Upper lobe of right lung (tissue), 1 donor: ENCODE measurements at regions not wholly inside any gene's neighbourhood (a gene's known extent, or its start where the extent isn't known, plus 50 kb on each side); places are given as distances from the start of the nearest gene placed in this dataset.
A peak's percentile ranks its signal among the peaks of the same experiment; 100 is the strongest.
"Not testable (repeated sequence)": the region's sequence is repeated elsewhere in the genome, so short reads cannot be mapped to it uniquely, and the experiment has no call there.

Experiments
- ATAC-seq: fragments of 200-7000 bp; cut with Tn5 transposase; one replicate; pipeline ENCODE4 v1.9.1; 2020; ENCODE audit warnings: mild to moderate bottlenecking, moderate library complexity
- DNase-seq: peaks from one replicate; pipeline ENCODE4 v3.0.0-alpha.2; 2020
- H3K27ac ChIP-seq: fragments of 200-600 bp; one replicate; pipeline ENCODE4 v1.8.0; 2022
- H3K27me3 ChIP-seq: fragments of 200-600 bp; one replicate; pipeline ENCODE4 v1.8.0; 2022; ENCODE audit warnings: mild to moderate bottlenecking
- H3K36me3 ChIP-seq: fragments of 200-600 bp; one replicate; pipeline ENCODE4 v1.8.0; 2022
- H3K4me1 ChIP-seq: fragments of 200-600 bp; one replicate; pipeline ENCODE4 v1.8.0; 2022
- H3K4me3 ChIP-seq: fragments of 200-600 bp; one replicate; pipeline ENCODE4 v1.8.0; 2022; ENCODE audit warnings: mild to moderate bottlenecking
- H3K9me3 ChIP-seq: fragments of 200-600 bp; one replicate; pipeline ENCODE4 v1.8.0; 2022
- intact Hi-C: fragments of 100-400 bp; cut with DNase I; formaldehyde crosslinking; loops from one replicate; pipeline ENCODE4 v1.11.0; 2022
- TF ChIP-seq, protein P1 (sequence below): fragments of 200-600 bp; IDR thresholded peaks from one replicate; pipeline ENCODE4 v1.8.0; 2022; ENCODE audit warnings: antibody characterized with exemption
- donor health status: DM: no; HTN: yes; CAD: no; lungs with severe emphysema.

DNA sequence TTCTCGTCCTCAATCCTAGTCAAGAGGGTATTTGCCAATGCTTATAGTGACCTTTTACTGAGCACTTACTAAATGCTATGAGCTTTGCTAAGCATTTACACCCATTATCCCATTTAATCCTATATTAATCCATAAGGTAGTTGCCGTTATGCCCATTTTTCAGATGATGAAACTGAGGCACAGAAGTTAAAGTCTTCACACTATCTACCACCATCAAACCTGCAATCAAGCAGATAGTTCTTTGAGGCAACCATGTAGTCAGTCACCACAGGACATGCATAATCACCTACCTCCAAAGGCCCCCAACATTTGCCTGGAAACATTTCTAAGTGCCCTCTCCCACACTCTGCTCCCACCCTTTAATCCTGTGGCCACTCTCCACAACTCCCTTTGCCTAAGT is 149.6 kb downstream of the LY86 start:
- TF ChIP-seq, protein P1, sequence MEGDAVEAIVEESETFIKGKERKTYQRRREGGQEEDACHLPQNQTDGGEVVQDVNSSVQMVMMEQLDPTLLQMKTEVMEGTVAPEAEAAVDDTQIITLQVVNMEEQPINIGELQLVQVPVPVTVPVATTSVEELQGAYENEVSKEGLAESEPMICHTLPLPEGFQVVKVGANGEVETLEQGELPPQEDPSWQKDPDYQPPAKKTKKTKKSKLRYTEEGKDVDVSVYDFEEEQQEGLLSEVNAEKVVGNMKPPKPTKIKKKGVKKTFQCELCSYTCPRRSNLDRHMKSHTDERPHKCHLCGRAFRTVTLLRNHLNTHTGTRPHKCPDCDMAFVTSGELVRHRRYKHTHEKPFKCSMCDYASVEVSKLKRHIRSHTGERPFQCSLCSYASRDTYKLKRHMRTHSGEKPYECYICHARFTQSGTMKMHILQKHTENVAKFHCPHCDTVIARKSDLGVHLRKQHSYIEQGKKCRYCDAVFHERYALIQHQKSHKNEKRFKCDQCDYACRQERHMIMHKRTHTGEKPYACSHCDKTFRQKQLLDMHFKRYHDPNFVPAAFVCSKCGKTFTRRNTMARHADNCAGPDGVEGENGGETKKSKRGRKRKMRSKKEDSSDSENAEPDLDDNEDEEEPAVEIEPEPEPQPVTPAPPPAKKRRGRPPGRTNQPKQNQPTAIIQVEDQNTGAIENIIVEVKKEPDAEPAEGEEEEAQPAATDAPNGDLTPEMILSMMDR: no peak
- ATAC-seq (no peak), DNase-seq (no peak)
- Histone ChIP-seq H3K4me1 (no peaks in the 10 kb centered on the region), H3K36me3 (no peaks in the 10 kb centered on the region), H3K27me3 (no peaks in the 10 kb centered on the region), H3K9me3 (no peaks in the 10 kb centered on the region), H3K4me3 (no peak overlapping the region), H3K27ac (no peak overlapping the region)
- intact Hi-C loops: no loop called here

DNA sequence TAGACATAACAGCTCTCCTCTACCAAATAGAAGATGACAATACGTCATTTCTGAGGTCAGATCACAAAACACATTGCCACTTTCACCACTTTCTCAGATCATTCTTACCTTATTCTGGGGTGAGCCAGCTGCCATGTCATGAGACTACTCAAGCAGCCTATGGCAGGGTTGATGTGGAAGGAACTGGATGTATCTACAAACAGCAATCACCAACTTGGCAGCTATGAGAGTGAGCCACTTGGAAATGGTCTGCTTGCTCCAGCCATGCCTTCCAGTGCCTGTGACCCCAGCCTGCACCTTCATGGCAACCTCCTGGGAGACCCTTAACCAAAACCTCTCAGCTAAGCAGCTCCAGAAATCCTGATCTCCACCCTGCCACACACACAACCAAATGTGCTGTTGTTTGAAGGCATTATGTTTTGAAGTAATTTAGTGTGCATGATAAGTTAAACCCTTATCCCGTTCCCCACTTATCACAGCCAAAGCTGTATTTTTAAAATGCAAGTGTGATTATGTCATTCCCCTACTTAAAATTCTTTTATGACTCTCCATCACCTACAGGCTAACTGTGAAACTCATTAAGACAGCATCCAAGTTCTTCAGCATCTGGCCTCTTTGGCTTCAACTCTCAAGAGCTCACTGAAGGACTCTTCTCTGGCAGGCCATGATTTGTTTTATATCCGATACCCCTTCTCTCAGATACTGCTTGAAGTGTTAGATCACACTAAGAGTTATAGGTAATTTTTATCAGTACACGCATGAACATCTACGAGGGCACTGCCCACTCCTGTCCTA is 150.6 kb downstream of the LY86 start:
- TF ChIP-seq, protein P1: no peak
- Histone ChIP-seq H3K27ac (no peak overlapping the region), H3K27me3 (no peaks in the 10 kb centered on the region), H3K9me3 (no peaks in the 10 kb centered on the region), H3K4me1 (no peaks in the 10 kb centered on the region), H3K36me3 (no peaks in the 10 kb centered on the region), H3K4me3 (no peak overlapping the region)
- DNase-seq (no peak), ATAC-seq (peak; percentile 43)
- intact Hi-C loops: no loop called here

DNA sequence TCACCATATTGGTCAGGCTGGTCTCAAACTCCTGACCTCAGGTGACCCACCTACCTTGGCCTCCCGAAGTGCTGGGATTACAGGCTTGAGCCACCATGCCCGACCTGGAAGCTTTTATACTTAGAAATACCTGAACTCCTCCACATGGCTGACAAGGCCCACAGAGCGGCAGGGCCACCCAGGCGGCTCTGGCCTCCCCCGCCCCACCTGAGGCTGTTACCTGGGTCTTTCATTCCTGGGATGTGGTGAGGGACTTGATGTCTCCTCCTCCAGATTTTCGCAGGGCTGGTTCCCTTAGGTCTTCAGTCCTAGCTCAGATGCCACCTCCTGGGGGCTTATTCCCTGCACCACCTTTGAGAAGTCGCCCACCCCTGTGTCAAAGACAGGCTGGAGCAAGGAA is 152.1 kb downstream of the LY86 start:
- DNase-seq: no peak
- Histone ChIP-seq H3K36me3 (no peaks in the 10 kb centered on the region), H3K4me3 (no peak overlapping the region), H3K27me3 (no peaks in the 10 kb centered on the region), H3K4me1 (no peaks in the 10 kb centered on the region), H3K9me3 (no peaks in the 10 kb centered on the region), H3K27ac (no peak overlapping the region)
- TF ChIP-seq, protein P1: no peak
- intact Hi-C loops: no loop called here
- no peak for ATAC-seq

DNA sequence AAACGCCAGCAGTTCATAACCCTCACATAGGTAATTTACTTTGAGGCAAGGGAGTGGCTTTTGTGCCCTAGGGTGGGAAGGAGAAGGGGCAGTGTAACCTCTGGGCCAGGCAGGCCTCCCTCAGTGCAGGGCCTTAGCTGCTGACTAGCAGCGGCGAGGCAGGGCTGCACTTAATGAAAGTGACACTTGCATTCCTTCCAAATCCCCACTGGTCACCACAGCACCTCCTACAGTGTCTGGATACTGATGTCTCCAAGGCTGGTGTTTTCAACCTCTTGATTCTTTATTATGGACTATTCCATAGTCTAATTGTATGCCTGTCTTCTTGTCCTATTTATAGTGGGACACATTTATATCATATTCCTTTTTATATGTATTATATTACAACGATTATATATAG is 152.7 kb downstream of the LY86 start:
- H3K27me3 ChIP-seq: no peaks in the 10 kb centered on the region
- ATAC-seq (peak; percentile 47), DNase-seq (no peak)
- no peaks in the 10 kb centered on the region for H3K36me3 ChIP-seq
- H3K4me3 ChIP-seq: no peak overlapping the region
- H3K4me1 ChIP-seq: no peaks in the 10 kb centered on the region
- H3K27ac ChIP-seq: no peak overlapping the region
- intact Hi-C loops: no loop called here
- TF ChIP-seq, protein P1: no peak
- H3K9me3 ChIP-seq: no peaks in the 10 kb centered on the region

DNA sequence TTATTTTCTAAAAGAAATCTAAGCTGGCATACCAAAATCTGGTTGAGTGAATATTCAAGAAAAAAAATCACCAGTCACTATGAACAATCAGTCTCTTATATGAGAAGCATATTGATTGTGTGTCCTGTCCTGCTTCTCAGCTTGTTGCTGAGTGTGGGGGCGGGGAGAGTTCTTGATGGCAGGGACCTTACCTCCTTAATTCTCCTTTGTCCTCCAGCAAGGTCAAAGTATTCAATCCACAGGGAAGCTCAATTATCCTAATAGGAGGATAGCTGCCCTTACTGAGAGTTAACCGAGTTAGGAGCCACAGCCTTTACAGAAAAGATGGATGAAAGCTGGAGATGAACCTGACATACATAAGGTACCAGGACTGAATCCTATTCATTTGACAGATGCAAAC is 154.0 kb downstream of the LY86 start:
- H3K4me3 ChIP-seq: no peak overlapping the region
- no peaks in the 10 kb centered on the region for H3K4me1 ChIP-seq
- H3K27me3 ChIP-seq: no peaks in the 10 kb centered on the region
- intact Hi-C loops: no loop called here
- H3K27ac ChIP-seq: no peak overlapping the region
- ATAC-seq: no peak
- TF ChIP-seq, protein P1: no peak
- DNase-seq: no peak
- no peaks in the 10 kb centered on the region for H3K9me3 ChIP-seq
- no peaks in the 10 kb centered on the region for H3K36me3 ChIP-seq

DNA sequence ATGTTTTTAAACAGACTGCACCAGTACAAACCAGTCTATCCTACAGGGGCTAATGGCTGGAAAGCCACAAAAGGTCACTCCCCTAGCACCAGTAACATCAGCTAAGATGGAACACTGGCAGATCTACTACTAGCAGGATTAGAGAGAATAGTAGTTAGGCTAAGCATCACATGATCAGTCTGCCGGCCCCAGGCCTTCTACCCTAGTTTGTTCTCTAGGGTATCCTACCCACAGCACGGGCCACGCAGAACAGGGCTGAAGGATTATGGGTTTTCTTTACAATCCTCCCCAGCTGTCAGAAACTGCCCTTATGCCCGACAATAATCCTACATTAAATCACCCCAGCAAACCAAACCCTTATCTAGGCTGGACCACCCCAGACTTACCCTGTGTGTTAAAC is 156.0 kb downstream of the LY86 start:
- no peak overlapping the region for H3K4me3 ChIP-seq
- H3K36me3 ChIP-seq: no peaks in the 10 kb centered on the region
- TF ChIP-seq, protein P1: no peak
- ATAC-seq (no peak), DNase-seq (no peak)
- intact Hi-C loops: no loop called here
- no peaks in the 10 kb centered on the region for H3K27me3 ChIP-seq
- H3K4me1 ChIP-seq: peaks cover 11% of the 10 kb centered on the region
- H3K27ac ChIP-seq: no peak overlapping the region
- H3K9me3 ChIP-seq: no peaks in the 10 kb centered on the region

DNA sequence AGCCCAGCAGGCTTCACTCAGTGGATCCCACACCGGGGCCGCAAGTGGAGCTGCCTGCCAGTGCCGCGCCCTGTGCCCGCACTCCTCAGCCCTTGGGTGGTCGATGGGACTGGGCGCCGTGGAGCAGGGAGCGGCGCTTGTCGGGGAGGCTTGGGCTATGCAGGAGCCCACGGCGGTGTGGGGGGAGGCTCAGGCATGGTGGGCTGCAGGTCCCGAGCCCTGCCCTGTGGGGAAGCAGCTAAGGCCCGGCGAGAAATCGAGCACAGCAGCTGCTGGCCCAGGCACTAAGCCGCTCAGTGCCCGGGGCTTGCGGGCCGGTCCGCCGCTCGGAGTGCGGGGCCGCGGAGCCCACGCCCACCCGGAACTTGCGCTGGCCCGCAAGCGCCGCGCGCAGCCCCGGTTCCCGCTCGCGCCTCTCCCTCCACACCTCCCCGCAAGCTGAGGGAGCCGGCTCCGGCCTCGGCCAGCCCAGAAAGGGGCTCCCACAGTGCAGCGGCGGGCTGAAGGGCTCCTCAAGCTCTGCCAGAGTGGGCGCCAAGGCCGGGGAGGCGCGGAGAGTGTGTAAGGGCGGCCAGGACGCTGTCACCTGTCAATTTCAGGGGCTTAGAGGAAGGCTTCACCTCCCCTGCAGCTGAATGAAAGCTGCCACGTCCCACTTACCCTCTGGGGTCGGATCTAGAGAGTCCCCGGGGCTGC is 157.3 kb downstream of the LY86 start:
- H3K4me3 ChIP-seq, H3K27ac ChIP-seq, H3K36me3 ChIP-seq, DNase-seq, ATAC-seq, H3K9me3 ChIP-seq, intact Hi-C loops, H3K27me3 ChIP-seq: not testable (repeated sequence)
- H3K4me1 ChIP-seq: peaks cover 24% of the 10 kb centered on the region
